H1 (cell line): ENCODE measurements at regions not wholly inside any gene's neighbourhood (a gene's known extent, or its start where the extent isn't known, plus 50 kb on each side); places are given as distances from the start of the nearest gene placed in this dataset.

ENCODE experiments used
- CBX8 ChIP-seq: fragments of 300-800, 300-1000 bp; sonication (generic); IDR thresholded peaks from 2 replicates; pipeline ENCODE4 v1.7.1; 2016; ENCODE audit warnings: low read depth, low read length, borderline replicate concordance
- CREB1 ChIP-seq: IDR thresholded peaks from 2 replicates; pipeline ENCODE4 v1.6.1; 2012; ENCODE audit warnings: inconsistent platforms
- EZH2 ChIP-seq: fragments of 200-600 bp; sonication (generic); IDR thresholded peaks from 2 replicates; pipeline ENCODE4 v1.7.1; 2012; ENCODE audit warnings: low read depth, mild to moderate bottlenecking, moderate library complexity, low read length, inconsistent platforms; ENCODE audit not compliant: severe bottlenecking
- KDM5A ChIP-seq: fragments of 200-600 bp; IDR thresholded peaks from 2 replicates; pipeline ENCODE4 v1.7.1; 2012; ENCODE audit warnings: mild to moderate bottlenecking, low read length, inconsistent platforms, mixed read lengths
- POLR2AphosphoS5 ChIP-seq: IDR thresholded peaks from 2 replicates; pipeline ENCODE4 v1.6.1; 2011; ENCODE audit warnings: low read depth, low read length
- POU5F1 ChIP-seq: IDR thresholded peaks from 2 replicates; pipeline ENCODE4 v1.6.1; 2011; ENCODE audit warnings: low read depth, mild to moderate bottlenecking, low read length, moderate library complexity
- RAD21 ChIP-seq, 2 experiments: IDR thresholded peaks in 1 of 2; conservative IDR thresholded peaks in 1 of 2; 2 replicates each; pipeline ENCODE4 v1.6.1; 2011; ENCODE audit warnings: low read depth in 2 of 2, low read length in 2 of 2, improper control_type of control experiment in 1 of 2, inconsistent platforms in 1 of 2, mild to moderate bottlenecking in 1 of 2, moderate library complexity in 1 of 2
- TAF1 ChIP-seq: IDR thresholded peaks from 2 replicates; pipeline ENCODE4 v1.6.1; 2011; ENCODE audit warnings: mild to moderate bottlenecking, low read depth, low read length
- TEAD4 ChIP-seq: IDR thresholded peaks from 2 replicates; pipeline ENCODE4 v1.6.1; 2012; ENCODE audit warnings: low read depth, low read length, inconsistent platforms, mixed read lengths
- YY1 ChIP-seq: IDR thresholded peaks from 2 replicates; pipeline ENCODE4 v1.6.1; 2011; ENCODE audit warnings: low read depth, mild to moderate bottlenecking, low read length
- TF ChIP-seq, protein P1 (sequence below), 3 experiments: IDR thresholded peaks; 1 replicate in 2 of 3; 2 replicates in 1 of 3; pipeline versions ENCODE4 v1.5.1 to v1.6.1; 2011; ENCODE audit warnings: low read length in 3 of 3, mild to moderate bottlenecking in 3 of 3, inconsistent platforms in 2 of 3, low read depth in 1 of 3, moderate library complexity in 1 of 3; ENCODE audit not compliant: insufficient read depth in 1 of 3; ENCODE audit errors: control extremely low read depth in 1 of 3
- TF ChIP-seq, protein P2 (sequence below): IDR thresholded peaks from 2 replicates; pipeline ENCODE4 v1.6.1; 2012; ENCODE audit warnings: inconsistent platforms

DNA sequence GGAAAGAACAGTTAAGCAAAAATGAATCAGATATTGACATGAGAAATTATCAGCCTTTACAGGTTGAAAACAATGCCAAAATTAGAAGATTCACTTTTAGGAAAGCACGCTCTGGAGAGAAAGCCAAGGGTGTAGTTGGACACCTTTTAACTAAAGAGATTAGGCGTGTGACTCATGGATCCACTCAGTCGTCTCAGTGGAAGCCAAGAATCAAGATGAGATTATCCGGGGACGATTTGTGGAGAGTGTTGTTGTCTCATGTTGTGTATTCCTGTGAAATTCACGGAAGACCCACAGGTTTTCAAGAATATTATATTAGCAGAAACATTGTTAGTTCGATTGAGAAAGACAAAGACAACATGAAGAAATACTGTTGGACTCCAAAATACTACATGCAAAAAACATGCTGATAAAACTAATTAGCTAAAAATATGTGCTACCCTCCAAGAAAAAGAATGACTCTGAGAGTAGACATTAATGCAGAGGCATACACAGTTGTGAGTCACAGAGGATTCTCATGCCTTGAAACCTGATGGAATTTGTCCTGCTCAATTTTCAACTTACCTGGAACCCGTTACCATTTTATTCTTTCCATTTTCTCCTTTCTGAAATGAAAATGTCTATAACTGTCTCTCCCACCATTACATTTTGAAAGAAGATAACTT lies 192.1 kb upstream of the RND3 start:
- TF ChIP-seq, protein P1, sequence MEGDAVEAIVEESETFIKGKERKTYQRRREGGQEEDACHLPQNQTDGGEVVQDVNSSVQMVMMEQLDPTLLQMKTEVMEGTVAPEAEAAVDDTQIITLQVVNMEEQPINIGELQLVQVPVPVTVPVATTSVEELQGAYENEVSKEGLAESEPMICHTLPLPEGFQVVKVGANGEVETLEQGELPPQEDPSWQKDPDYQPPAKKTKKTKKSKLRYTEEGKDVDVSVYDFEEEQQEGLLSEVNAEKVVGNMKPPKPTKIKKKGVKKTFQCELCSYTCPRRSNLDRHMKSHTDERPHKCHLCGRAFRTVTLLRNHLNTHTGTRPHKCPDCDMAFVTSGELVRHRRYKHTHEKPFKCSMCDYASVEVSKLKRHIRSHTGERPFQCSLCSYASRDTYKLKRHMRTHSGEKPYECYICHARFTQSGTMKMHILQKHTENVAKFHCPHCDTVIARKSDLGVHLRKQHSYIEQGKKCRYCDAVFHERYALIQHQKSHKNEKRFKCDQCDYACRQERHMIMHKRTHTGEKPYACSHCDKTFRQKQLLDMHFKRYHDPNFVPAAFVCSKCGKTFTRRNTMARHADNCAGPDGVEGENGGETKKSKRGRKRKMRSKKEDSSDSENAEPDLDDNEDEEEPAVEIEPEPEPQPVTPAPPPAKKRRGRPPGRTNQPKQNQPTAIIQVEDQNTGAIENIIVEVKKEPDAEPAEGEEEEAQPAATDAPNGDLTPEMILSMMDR (IDR thresholded peaks at IDR 0.05; ENCODE audit: control extremely low read depth in 1 of 3, insufficient read depth in 1 of 3, low read depth in 1 of 3, low read length in 3 of 3) = no peak
- TF ChIP-seq POLR2AphosphoS5 (no peak), KDM5A (no peak), CBX8 (no peak), EZH2 (no peak), YY1 (no peak), TEAD4 (no peak), RAD21 (IDR thresholded peaks at IDR 0.05 in 1 of 2, conservative IDR thresholded peaks at IDR 0.05 in 1 of 2; ENCODE audit: low read depth in 2 of 2, low read length in 2 of 2) (no peak), CREB1 (no peak), POU5F1 (no peak), TAF1 (no peak)
- TF ChIP-seq, protein P2, sequence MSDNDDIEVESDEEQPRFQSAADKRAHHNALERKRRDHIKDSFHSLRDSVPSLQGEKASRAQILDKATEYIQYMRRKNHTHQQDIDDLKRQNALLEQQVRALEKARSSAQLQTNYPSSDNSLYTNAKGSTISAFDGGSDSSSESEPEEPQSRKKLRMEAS = no peak
